Left renal cortex interstitium (tissue), 4 donors: ENCODE measurements at regions not wholly inside any gene's neighbourhood (a gene's known extent, or its start where the extent isn't known, plus 50 kb on each side); places are given as distances from the start of the nearest gene placed in this dataset.

Experiments used
- DNase-seq, 4 donors: peaks; one replicate each; pipeline ENCODE4 v3.0.0-alpha.2; 2013; ENCODE audit warnings: low read depth in 4 of 4, low spot score in 2 of 4, missing footprints in 1 of 4

GRCh38 chr4:96642490-96642889, 802.6 kb downstream of the PDHA2 start:
- no peak for DNase-seq

DNA sequence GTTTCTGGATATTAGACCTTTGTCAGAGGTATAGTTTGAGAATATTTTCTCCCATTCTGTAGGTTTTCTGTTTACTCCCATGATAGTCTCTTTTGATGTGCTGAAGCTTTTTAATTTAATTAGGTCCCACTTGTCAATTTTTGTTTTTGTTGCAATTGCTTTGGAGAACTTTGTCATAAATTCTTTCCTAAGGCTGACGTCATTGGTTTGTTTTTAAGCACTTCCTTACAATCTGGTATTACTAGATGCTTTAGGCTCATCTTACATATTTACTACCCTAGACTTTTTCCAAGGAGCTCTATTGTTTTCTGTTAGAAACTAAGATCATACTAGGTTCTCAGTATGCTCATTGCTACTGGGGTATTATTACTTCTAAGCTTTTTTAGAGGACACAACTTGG, 806.3 kb downstream of the PDHA2 start:
- no peak for DNase-seq

DNA sequence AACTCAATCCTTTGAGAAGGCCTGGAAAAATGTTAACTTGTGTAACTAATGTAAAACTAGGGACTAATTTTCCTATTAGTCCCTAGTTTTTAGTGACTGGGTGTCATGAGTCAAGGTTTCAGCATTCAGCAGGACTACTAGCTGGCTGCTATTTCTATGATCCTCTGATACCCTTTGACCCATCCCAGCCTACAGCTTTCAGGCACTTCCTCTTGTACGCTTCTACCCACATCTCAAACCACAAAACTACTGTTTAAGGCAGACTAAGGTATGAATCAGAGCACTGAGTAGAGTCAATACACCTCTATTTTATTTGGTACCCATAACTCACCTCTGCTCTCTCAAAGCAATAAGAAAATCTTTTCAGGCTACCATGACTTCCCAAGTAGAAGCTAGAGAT, 809.6 kb downstream of the PDHA2 start:
- no peak for DNase-seq

DNA sequence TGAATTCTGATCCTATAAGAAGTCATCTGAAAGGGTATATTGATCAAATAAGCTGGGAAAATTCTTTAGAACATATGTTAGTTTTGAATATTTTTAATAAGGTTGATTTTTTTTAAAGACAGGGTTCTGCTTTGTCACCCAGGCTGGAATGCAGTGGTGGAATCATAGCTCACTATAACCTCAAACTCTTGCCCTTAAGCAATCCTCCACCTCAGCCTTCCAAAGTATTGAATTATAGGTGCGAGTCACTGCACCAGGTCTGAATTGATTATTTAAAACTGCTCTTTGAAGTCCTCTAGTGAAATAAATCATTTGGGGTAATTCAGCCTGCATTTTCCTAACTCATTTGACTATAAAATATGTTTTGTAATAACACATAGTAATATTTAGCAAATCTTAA, 812.3 kb downstream of the PDHA2 start:
- no peak for DNase-seq

DNA sequence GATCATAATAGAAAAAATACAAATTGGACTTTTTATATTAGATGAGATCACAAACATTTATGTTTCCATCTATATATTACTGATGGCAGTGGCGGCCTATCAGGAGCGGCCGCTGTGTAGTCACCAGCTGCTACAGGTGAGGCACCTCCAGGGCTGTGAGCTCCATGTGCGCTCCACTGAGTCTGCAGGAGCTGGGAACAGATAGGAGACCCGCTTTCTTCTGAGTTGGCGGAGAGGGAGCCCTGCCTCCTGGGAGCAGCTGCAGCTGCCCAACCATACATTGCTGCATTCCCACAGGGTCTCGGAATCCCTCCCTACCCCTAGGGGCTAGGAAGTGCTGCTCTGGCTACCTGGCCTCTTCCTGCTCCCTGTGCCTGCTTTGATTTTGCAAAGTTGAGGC, 812.9 kb downstream of the PDHA2 start:
- no peak for DNase-seq

GRCh38 chr4:96654045-96654444, 814.2 kb downstream of the PDHA2 start:
- no peak for DNase-seq

- no peak for DNase-seq
Observed at GRCh38 chr4:96670381-96670780, 830.5 kb downstream of the PDHA2 start.

GRCh38 chr4:96675416-96675815, 835.5 kb downstream of the PDHA2 start:
- DNase-seq, result no peak

DNA sequence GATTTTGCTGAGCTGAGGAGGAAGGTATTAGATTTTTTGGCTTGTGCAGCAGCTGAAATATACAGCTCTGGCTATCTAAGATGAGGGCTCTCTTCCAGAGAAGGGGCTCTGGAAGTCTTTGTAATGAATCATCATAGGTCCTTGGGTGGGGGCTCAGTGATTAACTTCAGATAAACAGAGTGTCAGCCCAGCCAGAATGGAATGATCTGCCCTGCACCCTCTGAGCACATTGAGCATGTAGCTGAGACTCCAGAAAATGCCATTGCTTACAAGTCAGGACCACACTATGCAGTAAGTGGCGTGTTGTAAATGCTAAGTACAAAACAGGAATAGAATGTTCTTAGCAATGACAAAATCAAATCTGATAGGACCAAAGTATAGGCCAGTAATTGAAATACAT, 836.0 kb downstream of the PDHA2 start:
- no peak for DNase-seq

DNA sequence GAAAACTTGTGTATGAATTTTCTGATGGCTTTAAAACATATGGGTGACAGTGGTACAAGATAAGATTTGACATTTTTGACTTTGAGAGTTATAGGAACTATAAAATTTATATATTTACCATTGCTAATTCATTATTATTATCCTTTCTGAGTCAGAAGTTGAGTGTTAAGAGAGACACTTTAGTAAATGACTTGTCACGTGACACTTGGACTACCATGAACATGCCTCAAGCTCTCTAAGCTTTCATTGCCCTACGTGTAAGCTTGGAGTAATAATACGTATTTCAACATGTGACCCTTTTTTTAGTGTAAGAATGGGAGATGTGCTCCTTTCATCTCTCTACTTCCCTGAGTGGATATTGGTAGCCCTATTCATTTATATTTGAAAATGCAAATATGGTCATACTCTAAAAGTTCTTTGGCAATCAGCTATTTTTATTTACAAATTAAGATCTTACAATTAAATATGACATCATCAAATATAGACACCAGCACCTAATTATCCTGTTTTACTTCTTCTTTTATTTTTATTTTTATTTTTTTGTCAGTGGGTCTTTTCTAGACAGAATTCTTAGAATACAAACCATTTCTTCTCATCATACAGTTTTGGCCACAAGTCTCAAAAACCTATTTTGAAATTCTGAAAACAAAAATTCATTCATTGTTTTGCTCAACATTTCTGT, 837.0 kb downstream of the PDHA2 start:
- no peak for DNase-seq

DNA sequence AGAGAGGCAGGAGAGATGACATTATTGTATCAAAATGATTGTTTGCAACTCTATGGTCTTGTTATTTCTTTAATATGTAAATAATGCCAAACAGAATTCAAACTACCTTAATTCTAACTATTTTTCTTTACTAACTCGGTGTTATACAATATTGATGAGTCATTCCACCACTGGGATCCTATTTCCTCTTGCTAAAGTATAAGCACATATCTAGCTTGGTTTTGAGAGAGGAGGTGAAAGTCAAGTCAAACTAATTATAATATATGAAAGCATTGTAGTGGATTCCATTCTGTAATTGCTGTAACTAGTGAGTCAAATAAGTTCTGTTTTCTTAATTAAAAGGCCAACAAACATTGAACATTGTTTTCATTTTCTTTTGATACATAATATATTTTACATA, 837.6 kb downstream of the PDHA2 start:
- DNase-seq, result no peak

- no peak for DNase-seq
Observed at GRCh38 chr4:96681218-96681617, 841.3 kb downstream of the PDHA2 start.

GRCh38 chr4:96685691-96686090, 845.8 kb downstream of the PDHA2 start:
- DNase-seq, result no peak

GRCh38 chr4:96691521-96691920, 851.6 kb downstream of the PDHA2 start:
- DNase-seq, result no peak

- no peak for DNase-seq
Observed at GRCh38 chr4:96698831-96699230, 858.9 kb downstream of the PDHA2 start.

GRCh38 chr4:96703265-96703664, 863.4 kb downstream of the PDHA2 start:
- no peak for DNase-seq

DNA sequence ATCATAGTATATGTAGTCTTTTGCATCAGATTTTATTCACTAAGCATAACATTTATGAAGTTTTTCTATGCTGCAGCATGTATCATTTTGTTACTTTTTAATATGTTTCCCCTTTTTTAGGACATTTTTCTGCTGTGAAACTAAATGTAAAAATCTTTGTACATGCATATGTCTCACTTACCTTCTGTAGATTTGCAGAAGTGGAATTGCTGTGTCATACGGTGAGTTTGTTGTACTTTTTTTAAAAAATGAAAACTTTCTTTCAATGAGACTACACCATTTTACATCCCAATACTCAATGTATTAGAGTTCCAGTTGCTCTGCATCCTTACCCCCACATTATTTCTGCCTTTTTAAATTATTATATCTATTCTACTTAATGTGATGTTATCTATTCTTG, 868.9 kb downstream of the PDHA2 start:
- DNase-seq, result no peak

DNA sequence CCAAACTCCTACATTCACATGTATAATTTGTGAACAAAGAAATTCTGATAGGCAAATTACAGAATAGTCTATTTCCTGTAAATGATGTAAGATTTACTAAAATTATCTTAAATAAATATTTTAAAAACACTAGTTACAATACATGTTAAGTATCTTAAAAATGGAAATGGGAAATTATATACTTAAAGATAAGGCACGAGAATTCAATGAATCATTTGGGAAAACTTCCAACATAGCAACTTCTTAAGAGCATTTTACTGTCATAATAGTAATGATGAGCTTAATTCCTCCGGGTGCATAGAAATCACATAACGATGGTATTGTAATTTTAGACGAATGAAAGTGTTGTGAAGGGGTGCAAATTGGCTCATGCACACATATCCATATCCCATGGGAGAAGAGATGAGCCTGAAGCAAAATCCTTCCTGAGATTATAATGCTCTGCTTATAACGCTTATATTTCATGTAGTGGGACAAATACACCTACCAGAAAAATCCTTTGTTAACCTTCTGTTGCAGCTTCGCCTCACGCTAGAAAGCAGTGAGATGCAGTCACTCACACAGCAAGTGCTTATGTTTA, 873.5 kb downstream of the PDHA2 start:
- DNase-seq, result no peak

DNA sequence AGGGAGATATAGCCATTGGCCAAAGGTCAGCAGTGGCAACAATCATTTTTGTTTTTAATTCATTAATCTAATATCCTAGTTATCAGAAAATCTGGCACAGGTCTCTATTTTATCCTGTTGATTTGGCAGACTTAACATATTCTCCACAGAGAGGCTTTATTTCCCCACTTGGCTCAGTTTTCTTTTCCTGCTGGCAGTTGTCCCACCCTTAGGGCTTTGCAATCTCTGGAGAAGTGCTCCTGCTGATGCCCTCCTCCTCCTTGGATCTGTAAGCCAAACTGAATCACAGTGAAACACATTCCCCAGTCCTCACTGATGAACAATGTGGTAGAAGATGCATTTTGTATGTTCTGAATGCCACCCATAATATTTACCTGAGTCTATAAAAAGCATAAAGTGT, 889.7 kb downstream of the PDHA2 start:
- no peak for DNase-seq

GRCh38 chr4:96730432-96730831, 890.5 kb downstream of the PDHA2 start:
- no peak for DNase-seq

GRCh38 chr4:96736352-96736889, 896.5 kb downstream of the PDHA2 start:
- DNase-seq, result no peak

DNA sequence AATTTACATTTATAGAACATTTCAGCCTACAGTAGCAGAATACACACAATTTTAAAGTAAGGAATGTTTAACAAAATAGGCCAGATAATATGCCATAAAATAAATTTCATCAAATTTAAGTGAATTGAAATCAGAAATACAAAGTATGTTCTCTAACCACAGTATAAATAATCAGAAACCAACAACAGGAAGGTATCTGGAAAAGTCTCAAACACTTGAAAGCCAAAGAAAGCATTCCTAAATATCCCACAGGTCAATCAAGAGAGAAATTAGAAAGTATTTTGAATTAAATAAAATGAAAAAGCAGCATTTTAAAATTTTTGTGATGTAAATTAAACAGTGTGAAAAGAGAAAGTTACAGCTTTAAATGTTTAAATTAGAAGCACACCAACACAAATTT, 899.2 kb downstream of the PDHA2 start:
- DNase-seq, result no peak
